ENCODE measurements at regions not wholly inside any gene's neighbourhood (a gene's known extent, or its start where the extent isn't known, plus 50 kb on each side); places are given as distances from the start of the nearest gene placed in this dataset.
"Not testable (repeated sequence)": the region's sequence is repeated elsewhere in the genome, so short reads cannot be mapped to it uniquely, and the experiment has no call there.

DNA sequence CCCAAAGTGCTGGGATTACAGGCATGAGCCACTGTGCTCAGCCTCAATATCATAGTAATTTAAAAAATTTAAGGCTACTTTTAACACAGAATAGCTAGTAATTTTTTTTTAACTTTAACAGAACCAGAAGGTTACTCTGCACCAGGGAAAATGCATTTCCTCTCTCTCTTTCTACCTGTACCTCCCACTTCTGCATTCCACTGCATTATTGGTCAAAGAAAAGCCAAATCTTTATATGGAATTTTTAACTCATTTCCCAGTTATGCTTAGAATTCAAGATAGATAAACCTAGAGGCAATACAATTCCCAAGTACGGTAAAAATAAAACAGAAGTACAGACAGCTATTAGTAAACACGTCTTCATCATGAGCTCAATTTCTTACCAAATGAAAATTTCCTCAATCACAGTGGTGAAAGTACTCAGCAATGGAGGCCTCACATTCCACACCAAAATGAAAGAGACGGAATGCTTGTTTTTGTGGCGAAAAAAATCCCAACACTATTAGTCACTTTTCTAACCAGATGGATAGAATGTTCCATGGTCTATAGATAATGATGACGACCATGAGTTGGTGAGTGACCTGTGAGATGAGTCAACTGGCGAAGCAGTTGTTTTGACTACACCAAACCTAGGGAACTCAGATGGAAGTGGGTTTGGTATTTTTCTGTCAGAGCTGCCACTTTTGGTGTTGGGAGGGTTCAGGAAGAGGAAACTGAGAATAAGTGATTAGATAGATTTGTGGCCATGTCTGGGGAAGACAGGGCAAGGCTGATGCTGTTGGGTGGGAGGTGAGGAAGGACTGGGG, 104.7 kb upstream of the SGK1 start:
- H3K4me1 Mint-ChIP-seq (ENCODE audit: low read depth) = peaks cover 9% of the 10 kb centered on the region
- H3K27ac Mint-ChIP-seq = no peak overlapping the region
- no peaks in the 10 kb centered on the region for H3K36me3 Mint-ChIP-seq (ENCODE audit: low read depth)
- no peak for DNase-seq (ENCODE audit: low spot score)
- H3K4me3 Mint-ChIP-seq = no peak overlapping the region
- H3K9me3 Mint-ChIP-seq = no peaks in the 10 kb centered on the region
- H3K27me3 Mint-ChIP-seq (ENCODE audit: low read depth) = no peaks in the 10 kb centered on the region

DNA sequence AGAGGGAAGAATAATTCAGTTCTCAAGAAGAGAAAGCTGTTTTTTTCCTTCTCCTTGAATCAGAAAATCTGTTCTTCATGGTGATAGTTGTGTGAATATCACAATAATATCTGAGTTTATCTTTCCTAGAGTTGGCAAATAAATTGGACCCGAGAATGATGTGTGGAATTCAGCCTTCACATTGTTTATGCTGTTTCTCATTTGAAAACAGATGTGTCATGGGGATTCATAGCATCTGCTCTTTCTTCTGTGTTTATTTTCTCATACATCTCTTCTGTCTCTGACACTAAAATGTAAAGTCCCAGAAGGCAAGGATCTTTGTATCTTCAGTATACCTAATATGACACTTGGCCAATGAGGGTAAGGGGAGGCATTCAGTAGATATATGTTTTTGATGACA, 103.6 kb upstream of the SGK1 start:
- H3K4me3 Mint-ChIP-seq = no peak overlapping the region
- peaks cover 11% of the 10 kb centered on the region for H3K4me1 Mint-ChIP-seq (ENCODE audit: low read depth)
- no peaks in the 10 kb centered on the region for H3K9me3 Mint-ChIP-seq
- H3K36me3 Mint-ChIP-seq (ENCODE audit: low read depth) = no peaks in the 10 kb centered on the region
- H3K27me3 Mint-ChIP-seq (ENCODE audit: low read depth) = no peaks in the 10 kb centered on the region
- no peak for DNase-seq (ENCODE audit: low spot score)
- no peak overlapping the region for H3K27ac Mint-ChIP-seq

DNA sequence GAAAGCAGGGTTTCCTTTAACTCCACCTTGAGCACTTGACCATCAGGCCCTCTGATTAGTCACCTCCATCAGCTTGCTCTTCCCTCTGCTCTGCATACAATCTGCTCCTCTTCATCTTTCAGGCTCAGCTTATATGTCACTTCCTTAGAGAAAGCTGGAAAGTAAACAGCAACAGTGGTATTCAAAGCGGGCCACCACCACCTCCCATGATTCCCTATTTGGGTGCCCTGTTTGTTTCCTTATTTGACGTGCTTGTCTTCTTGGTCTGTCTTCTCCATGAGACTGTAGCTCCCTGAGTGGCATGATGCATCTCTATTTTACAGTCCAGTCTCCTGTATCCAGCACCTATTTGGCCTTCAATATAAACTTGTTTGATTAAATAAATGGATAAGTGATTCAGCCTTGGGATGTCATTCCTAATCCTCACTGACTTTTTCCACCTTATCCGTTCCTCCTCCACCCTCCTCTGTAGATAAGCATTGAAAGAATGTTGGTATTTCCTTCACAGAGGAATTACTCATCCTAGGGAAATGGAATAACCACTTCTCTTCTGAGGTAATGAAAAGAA, 102.8 kb upstream of the SGK1 start:
- no peak overlapping the region for H3K27ac Mint-ChIP-seq
- DNase-seq (ENCODE audit: low spot score) = no peak
- peaks cover 11% of the 10 kb centered on the region for H3K4me1 Mint-ChIP-seq (ENCODE audit: low read depth)
- no peaks in the 10 kb centered on the region for H3K36me3 Mint-ChIP-seq (ENCODE audit: low read depth)
- no peak overlapping the region for H3K4me3 Mint-ChIP-seq
- H3K9me3 Mint-ChIP-seq = no peaks in the 10 kb centered on the region
- H3K27me3 Mint-ChIP-seq (ENCODE audit: low read depth) = no peaks in the 10 kb centered on the region

DNA sequence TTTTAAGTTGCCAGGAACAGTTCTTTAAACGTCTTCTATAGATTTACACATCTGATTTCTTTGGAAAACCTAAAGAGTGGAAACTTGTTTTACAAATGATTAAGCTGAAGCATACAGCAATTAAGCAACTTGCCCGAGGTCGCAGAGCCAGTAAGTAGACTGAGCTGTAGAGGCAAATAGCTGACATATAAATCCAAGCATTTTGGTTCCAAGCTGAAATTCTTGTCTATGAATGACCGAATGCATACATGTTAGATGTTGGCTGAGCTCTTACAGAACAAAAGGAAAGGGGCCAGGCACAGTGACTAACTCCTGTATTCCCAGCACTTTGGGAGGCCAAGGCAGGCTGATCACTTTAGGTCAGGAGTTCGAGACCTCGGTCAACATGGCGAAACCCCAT, 101.8 kb upstream of the SGK1 start:
- Mint-ChIP-seq H3K4me3 (no peak overlapping the region), H3K36me3 (ENCODE audit: low read depth) (no peaks in the 10 kb centered on the region), H3K4me1 (ENCODE audit: low read depth) (peaks cover 12% of the 10 kb centered on the region), H3K9me3 (no peaks in the 10 kb centered on the region), H3K27ac (no peak overlapping the region), H3K27me3 (ENCODE audit: low read depth) (no peaks in the 10 kb centered on the region)
- no peak for DNase-seq (ENCODE audit: low spot score)

DNA sequence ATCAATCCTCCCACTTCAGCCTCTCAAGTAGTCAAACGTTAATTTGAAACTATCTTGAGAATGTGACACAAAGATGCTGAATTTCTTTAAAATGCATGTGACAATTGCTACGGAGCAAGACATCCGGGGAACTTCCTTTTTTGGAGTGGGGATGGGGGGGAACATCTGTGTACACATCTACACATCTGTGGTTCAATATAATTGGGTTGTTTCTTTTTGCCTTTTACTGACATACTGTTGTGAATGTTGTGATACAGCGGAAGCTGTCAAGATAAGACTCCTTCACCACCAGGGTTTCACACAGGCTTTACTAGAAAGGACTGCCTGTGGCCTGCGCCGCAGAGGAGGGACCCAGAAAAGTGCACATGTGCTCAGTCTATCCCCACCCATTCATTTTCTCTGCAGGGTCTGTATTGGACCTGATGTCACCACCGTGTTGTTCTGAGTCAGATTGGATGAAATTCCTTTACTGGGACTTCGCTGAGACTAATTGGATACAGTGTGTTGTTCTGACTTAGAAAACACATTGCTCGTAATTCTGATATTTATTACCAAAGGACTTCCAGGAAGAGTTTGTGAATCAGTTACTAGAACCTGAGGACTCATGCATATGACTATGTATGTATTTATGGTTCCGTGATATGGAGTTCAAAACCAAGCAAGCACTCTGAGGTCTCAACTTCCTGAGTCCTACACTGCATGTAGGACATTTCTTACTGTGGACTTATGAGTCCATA, 98.7 kb upstream of the SGK1 start:
- peak; percentile 17 for DNase-seq (ENCODE audit: low spot score)
- Mint-ChIP-seq H3K4me1 (ENCODE audit: low read depth) (peaks cover 9% of the 10 kb centered on the region), H3K9me3 (peaks cover 11% of the 10 kb centered on the region), H3K4me3 (no peak overlapping the region), H3K36me3 (ENCODE audit: low read depth) (peaks cover 6% of the 10 kb centered on the region), H3K27ac (peak overlapping the region; percentile 62), H3K27me3 (ENCODE audit: low read depth) (no peaks in the 10 kb centered on the region)

DNA sequence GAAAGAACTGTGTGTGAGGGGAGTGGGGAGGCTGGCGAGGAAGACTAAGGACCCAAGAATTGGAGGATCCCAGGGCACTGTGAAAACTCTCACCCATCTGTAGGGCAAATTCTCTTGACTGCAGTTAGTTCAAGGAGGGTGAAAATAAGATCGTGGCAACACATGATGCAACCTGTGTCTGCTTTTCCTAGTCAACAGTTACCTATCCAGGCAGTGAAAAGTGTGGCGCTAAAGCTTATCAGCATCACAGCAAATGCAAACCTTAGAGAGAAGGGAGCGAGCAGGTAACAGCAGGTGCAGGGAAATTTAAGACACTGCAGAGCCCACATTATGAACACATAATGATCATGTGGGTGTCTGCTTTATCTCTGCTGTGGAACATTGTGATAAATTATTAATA, 97.7 kb upstream of the SGK1 start:
- Mint-ChIP-seq H3K4me1 (ENCODE audit: low read depth) (peaks cover 7% of the 10 kb centered on the region), H3K9me3 (peaks cover 11% of the 10 kb centered on the region), H3K27me3 (ENCODE audit: low read depth) (no peaks in the 10 kb centered on the region), H3K36me3 (ENCODE audit: low read depth) (peaks cover 6% of the 10 kb centered on the region), H3K4me3 (no peak overlapping the region), H3K27ac (no peak overlapping the region)
- DNase-seq (ENCODE audit: low spot score) = no peak

DNA sequence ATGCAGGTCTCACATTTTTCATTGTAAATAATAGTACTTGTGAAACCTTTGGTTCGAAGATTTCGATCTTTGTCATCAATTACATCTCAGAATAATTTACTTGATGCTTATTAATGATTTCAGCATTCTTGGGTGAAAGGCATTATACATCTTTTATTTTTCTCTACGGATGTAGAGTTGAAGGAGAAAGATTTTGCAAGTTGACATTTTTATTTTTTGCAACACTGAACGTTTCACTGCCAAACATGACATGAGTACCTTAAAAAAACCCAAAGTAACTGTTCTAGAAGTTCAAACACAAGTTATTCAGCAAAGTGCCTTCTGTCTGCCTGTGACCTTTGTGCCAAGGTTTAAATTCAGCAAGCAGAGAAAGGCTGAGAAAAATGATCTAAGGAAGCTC, 97.3 kb upstream of the SGK1 start:
- Mint-ChIP-seq H3K4me3 (no peak overlapping the region), H3K27ac (no peak overlapping the region), H3K27me3 (ENCODE audit: low read depth) (no peaks in the 10 kb centered on the region), H3K9me3 (peaks cover 11% of the 10 kb centered on the region), H3K4me1 (ENCODE audit: low read depth) (peaks cover 7% of the 10 kb centered on the region), H3K36me3 (ENCODE audit: low read depth) (peaks cover 6% of the 10 kb centered on the region)
- DNase-seq (ENCODE audit: low spot score) = no peak

DNA sequence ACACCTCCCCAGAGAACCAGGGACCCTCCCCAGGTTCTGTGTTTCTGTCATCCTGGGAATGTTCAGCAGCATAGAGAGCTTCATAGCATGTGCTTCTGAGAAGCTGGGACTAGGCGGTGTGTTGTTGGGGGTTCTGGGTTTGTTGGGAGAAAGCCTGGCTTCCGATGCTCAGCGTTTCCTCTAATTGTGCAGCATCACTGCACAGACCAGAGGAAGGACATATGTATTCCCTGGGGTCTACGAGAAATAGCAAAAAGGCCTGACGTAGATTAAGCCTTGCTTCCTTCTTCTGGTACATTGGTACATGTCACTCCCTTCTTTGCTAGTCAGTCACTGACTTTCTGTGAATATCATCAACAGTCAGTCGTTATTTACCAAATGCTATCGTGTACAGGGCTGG, 96.9 kb upstream of the SGK1 start:
- peaks cover 7% of the 10 kb centered on the region for H3K4me1 Mint-ChIP-seq (ENCODE audit: low read depth)
- H3K27me3 Mint-ChIP-seq (ENCODE audit: low read depth) = no peaks in the 10 kb centered on the region
- H3K27ac Mint-ChIP-seq = no peak overlapping the region
- H3K36me3 Mint-ChIP-seq (ENCODE audit: low read depth) = peaks cover 6% of the 10 kb centered on the region
- H3K9me3 Mint-ChIP-seq = peaks cover 11% of the 10 kb centered on the region
- DNase-seq (ENCODE audit: low spot score) = no peak
- no peak overlapping the region for H3K4me3 Mint-ChIP-seq

DNA sequence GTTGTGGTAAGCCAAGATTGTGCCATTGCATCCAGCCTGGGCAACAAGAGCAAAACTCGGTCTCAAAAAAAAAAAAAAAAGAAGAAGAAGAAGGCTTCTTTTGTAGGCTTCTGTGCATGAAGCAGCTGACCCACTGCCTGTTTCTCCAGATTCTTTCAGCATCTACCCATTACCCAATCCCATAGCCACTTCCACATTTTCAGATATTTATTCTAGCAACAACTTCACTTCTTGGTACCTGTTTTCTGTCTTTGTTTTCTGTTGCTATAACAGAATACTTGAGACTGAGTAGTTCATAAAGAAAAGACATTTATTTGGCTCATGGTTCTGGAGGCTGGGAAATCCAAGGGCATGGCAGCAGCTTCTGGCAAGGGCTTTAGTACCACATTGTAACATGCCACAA, 95.3 kb upstream of the SGK1 start:
- no peak overlapping the region for H3K27ac Mint-ChIP-seq
- peaks cover 6% of the 10 kb centered on the region for H3K36me3 Mint-ChIP-seq (ENCODE audit: low read depth)

DNA sequence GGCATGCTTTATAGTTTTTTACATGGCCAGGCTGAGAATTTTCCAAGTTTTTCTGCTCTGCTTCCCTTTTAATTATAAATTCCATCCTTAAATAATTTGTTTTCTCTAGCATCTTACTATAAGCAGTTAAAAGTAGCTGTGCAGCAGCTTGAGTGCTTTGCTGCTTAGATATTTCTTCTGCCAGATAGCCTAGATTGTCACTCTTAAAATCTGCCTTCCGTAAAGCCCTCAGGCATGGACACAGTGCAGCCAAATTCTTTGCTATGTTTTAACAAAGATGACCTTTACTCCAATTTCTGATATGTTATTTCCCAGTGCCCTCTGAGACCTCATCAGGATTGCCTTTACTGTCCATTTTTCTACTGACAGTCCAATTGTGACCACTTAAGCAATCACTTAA, 92.6 kb upstream of the SGK1 start:
- H3K9me3 Mint-ChIP-seq = peaks cover 11% of the 10 kb centered on the region
- no peak for DNase-seq (ENCODE audit: low spot score)
- no peak overlapping the region for H3K27ac Mint-ChIP-seq
- peaks cover 6% of the 10 kb centered on the region for H3K36me3 Mint-ChIP-seq (ENCODE audit: low read depth)
- H3K4me3 Mint-ChIP-seq = no peak overlapping the region
- H3K4me1 Mint-ChIP-seq (ENCODE audit: low read depth) = peaks cover 3% of the 10 kb centered on the region
- no peaks in the 10 kb centered on the region for H3K27me3 Mint-ChIP-seq (ENCODE audit: low read depth)

More for the DNA sequence above, 95.3 kb upstream of the SGK1 start:
- peaks cover 11% of the 10 kb centered on the region for H3K9me3 Mint-ChIP-seq
- peaks cover 7% of the 10 kb centered on the region for H3K4me1 Mint-ChIP-seq (ENCODE audit: low read depth)
- no peaks in the 10 kb centered on the region for H3K27me3 Mint-ChIP-seq (ENCODE audit: low read depth)
- no peak overlapping the region for H3K4me3 Mint-ChIP-seq
- no peak for DNase-seq (ENCODE audit: low spot score)

DNA sequence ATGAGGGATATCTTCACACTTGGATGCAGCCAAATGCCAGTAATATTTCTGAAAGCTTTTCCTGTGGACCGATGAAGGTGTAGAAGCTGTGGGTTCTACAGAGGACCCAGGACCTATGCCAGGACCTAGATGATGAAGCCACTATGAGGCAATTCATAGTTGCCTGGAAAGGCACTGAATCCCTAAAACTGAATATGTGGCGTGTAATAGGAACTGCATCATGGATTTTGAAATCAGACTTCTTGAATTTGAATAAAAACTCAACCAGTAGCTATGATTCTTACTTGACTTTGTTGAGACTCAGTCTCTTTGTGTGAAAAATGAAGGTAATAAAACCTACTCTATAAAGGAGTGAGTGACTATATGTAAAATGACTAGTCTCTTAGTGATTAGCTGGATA, 89.9 kb upstream of the SGK1 start:
- no peaks in the 10 kb centered on the region for H3K27me3 Mint-ChIP-seq (ENCODE audit: low read depth)
- H3K4me1 Mint-ChIP-seq (ENCODE audit: low read depth) = peaks cover 3% of the 10 kb centered on the region
- H3K27ac Mint-ChIP-seq = no peak overlapping the region
- no peak overlapping the region for H3K4me3 Mint-ChIP-seq
- H3K9me3 Mint-ChIP-seq = peaks cover 5% of the 10 kb centered on the region
- DNase-seq (ENCODE audit: low spot score) = no peak
- H3K36me3 Mint-ChIP-seq (ENCODE audit: low read depth) = peaks cover 3% of the 10 kb centered on the region

DNA sequence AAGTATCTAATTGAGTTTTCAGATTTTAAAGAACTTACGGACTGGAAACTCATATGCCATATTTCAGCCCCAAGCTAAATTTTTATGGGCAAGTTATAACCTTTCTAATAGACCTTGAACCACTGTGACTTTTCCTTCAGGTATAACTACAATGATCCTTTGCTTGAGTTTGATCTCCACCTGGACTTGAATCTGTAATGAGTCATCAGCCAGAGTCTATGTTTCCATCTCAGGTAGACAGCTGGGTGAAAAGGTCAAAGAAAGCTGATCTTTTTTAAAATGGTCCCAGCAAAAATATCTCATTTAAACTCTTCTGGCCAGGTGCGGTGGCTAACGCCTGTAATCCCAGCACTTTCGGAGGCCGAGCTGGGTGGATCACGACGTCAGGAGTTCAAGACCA, 88.4 kb upstream of the SGK1 start:
- Mint-ChIP-seq H3K27me3 (ENCODE audit: low read depth) (no peaks in the 10 kb centered on the region), H3K27ac (no peak overlapping the region), H3K4me1 (ENCODE audit: low read depth) (peaks cover 8% of the 10 kb centered on the region), H3K4me3 (no peak overlapping the region), H3K36me3 (ENCODE audit: low read depth) (no peaks in the 10 kb centered on the region), H3K9me3 (no peaks in the 10 kb centered on the region)
- no peak for DNase-seq (ENCODE audit: low spot score)

DNA sequence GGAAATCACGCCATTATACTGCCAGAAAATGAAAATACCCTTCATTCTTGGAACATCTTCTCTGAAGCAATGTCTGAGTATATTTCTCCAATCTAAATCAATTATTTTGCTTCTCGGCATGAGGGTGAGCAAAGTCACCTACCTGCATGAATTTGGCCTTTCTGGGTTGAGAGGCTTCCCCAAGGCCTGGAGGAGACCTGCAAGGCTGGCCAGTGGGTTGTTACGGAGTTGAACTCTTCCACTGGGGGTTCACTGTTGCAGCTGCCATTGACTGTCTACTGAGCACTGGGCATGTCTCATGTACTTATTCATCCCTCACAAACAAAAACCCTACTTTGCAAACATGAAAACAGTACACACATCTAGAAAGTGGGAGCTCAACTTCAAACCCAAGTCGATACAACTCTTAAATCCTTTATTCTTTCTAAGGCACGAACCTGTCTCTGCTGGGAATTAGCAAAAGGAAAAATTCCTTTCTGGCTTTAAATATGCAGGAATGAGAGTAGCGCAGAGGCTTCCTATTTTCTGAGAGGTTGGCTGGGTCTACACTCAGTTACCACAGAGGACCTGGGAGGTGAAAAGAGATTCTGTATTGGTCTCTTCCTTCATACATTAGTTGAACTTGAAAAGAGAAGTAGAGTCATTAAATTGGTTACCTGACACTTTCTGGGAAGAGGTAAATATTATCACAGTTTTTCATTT, 87.6 kb upstream of the SGK1 start:
- no peaks in the 10 kb centered on the region for H3K27me3 Mint-ChIP-seq (ENCODE audit: low read depth)
- H3K9me3 Mint-ChIP-seq = no peaks in the 10 kb centered on the region
- no peak overlapping the region for H3K27ac Mint-ChIP-seq
- no peak overlapping the region for H3K4me3 Mint-ChIP-seq
- no peaks in the 10 kb centered on the region for H3K36me3 Mint-ChIP-seq (ENCODE audit: low read depth)
- H3K4me1 Mint-ChIP-seq (ENCODE audit: low read depth) = peaks cover 8% of the 10 kb centered on the region
- no peak for DNase-seq (ENCODE audit: low spot score)

DNA sequence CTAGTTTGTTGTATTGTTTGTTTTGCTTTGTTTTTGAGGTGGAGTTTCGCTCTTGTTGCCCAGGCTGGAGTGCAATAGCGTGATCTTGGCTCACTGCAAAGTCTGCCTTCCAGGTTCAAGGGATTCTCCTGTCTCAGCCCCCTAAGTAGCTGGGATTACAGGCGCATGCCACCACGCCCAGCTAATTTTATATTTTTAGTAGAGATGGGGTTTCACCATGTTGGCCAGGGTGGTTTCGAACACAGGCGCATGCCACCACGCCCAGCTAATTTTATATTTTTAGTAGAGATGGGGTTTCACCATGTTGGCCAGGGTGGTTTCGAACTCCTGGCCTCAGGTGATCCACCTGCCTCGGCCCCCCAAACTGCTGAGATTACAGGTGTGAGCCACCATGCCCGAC, 85.4 kb upstream of the SGK1 start:
- H3K4me3 Mint-ChIP-seq; H3K36me3 Mint-ChIP-seq (ENCODE audit: low read depth); H3K27me3 Mint-ChIP-seq (ENCODE audit: low read depth); H3K9me3 Mint-ChIP-seq; H3K27ac Mint-ChIP-seq; DNase-seq (ENCODE audit: low spot score): not testable (repeated sequence)
- peaks cover 11% of the 10 kb centered on the region for H3K4me1 Mint-ChIP-seq (ENCODE audit: low read depth)
